OCI-LY3 (cell line): ENCODE measurements at regions not wholly inside any gene's neighbourhood (a gene's known extent, or its start where the extent isn't known, plus 50 kb on each side); places are given as distances from the start of the nearest gene placed in this dataset.

Experiments used
- CTCF ChIP-seq: fragments of 200-600, 300-600 bp; sonication (generic); IDR thresholded peaks from 2 replicates; pipeline ENCODE4 v1.5.1; 2014; ENCODE audit warnings: antibody characterized with exemption, low read length, low read depth
- EZH2phosphoT487 ChIP-seq: fragments of 200-600 bp; shearing (Covaris generic); IDR thresholded peaks from 2 replicates; pipeline ENCODE4 v1.6.1; 2018; ENCODE audit warnings: antibody characterized with exemption, mixed run types, low read depth

- TF ChIP-seq CTCF (no peak), EZH2phosphoT487 (no peak)
Observed at GRCh38 chr3:176958560-176958959, 238.7 kb downstream of the TBL1XR1 start.
